ENCODE measurements at regions not wholly inside any gene's neighbourhood (a gene's known extent, or its start where the extent isn't known, plus 50 kb on each side); places are given as distances from the start of the nearest gene placed in this dataset.

GRCh38 chr6:8218861-8219260, 116.5 kb upstream of the EEF1E1 start:
- no peaks in the 10 kb centered on the region for H3K9me3 Mint-ChIP-seq
- no peak overlapping the region for H3K4me3 Mint-ChIP-seq
- H3K4me1 Mint-ChIP-seq = peaks cover 14% of the 10 kb centered on the region
- H3K27ac Mint-ChIP-seq = peak overlapping the region; percentile 36
- TF ChIP-seq CTCF (IDR thresholded peaks at IDR 0.05; ENCODE audit: unreplicated experiment) = no peak
- no peak for DNase-seq (ENCODE audit: low spot score in 2 of 2, unreplicated experiment in 2 of 2)
- H3K36me3 Mint-ChIP-seq = peaks cover 3% of the 10 kb centered on the region
- H3K27me3 Mint-ChIP-seq (ENCODE audit: low read depth) = no peaks in the 10 kb centered on the region

GRCh38 chr6:8215631-8216030, 113.3 kb upstream of the EEF1E1 start:
- TF ChIP-seq CTCF (IDR thresholded peaks at IDR 0.05; ENCODE audit: unreplicated experiment) = no peak
- H3K27ac Mint-ChIP-seq = no peak overlapping the region
- no peak overlapping the region for H3K4me3 Mint-ChIP-seq
- DNase-seq (ENCODE audit: low spot score in 2 of 2, unreplicated experiment in 2 of 2) = no peak
- H3K27me3 Mint-ChIP-seq (ENCODE audit: low read depth) = no peaks in the 10 kb centered on the region
- no peaks in the 10 kb centered on the region for H3K9me3 Mint-ChIP-seq
- peaks cover 3% of the 10 kb centered on the region for H3K36me3 Mint-ChIP-seq
- H3K4me1 Mint-ChIP-seq = peaks cover 14% of the 10 kb centered on the region

- Mint-ChIP-seq H3K27me3 (ENCODE audit: low read depth) (no peaks in the 10 kb centered on the region), H3K27ac (no peak overlapping the region), H3K9me3 (no peaks in the 10 kb centered on the region), H3K4me1 (peaks cover 17% of the 10 kb centered on the region), H3K36me3 (peaks cover 3% of the 10 kb centered on the region), H3K4me3 (no peak overlapping the region)
- no peak for DNase-seq (ENCODE audit: low spot score in 2 of 2, unreplicated experiment in 2 of 2)
- no peak for TF ChIP-seq CTCF (IDR thresholded peaks at IDR 0.05; ENCODE audit: unreplicated experiment)
Observed at GRCh38 chr6:8213995-8214394, 111.6 kb upstream of the EEF1E1 start.

GRCh38 chr6:8212720-8213434, 110.5 kb upstream of the EEF1E1 start:
- Mint-ChIP-seq H3K27ac (no peak overlapping the region), H3K4me1 (peaks cover 9% of the 10 kb centered on the region), H3K4me3 (no peak overlapping the region), H3K36me3 (peaks cover 3% of the 10 kb centered on the region), H3K9me3 (no peaks in the 10 kb centered on the region), H3K27me3 (ENCODE audit: low read depth) (no peaks in the 10 kb centered on the region)
- TF ChIP-seq CTCF (IDR thresholded peaks at IDR 0.05; ENCODE audit: unreplicated experiment) = no peak
- no peak for DNase-seq (ENCODE audit: low spot score in 2 of 2, unreplicated experiment in 2 of 2)

GRCh38 chr6:8207869-8208191, 105.5 kb upstream of the EEF1E1 start:
- H3K27ac Mint-ChIP-seq = no peak overlapping the region
- no peaks in the 10 kb centered on the region for H3K36me3 Mint-ChIP-seq
- no peaks in the 10 kb centered on the region for H3K27me3 Mint-ChIP-seq (ENCODE audit: low read depth)
- H3K4me3 Mint-ChIP-seq = no peak overlapping the region
- no peak for DNase-seq (ENCODE audit: low spot score in 2 of 2, unreplicated experiment in 2 of 2)
- no peaks in the 10 kb centered on the region for H3K9me3 Mint-ChIP-seq
- H3K4me1 Mint-ChIP-seq = peaks cover 17% of the 10 kb centered on the region
- TF ChIP-seq CTCF (IDR thresholded peaks at IDR 0.05; ENCODE audit: unreplicated experiment) = no peak

Data from mesothelial cell of epicardium (in vitro differentiated cells).